COLO829 (cell line): ENCODE measurements at regions not wholly inside any gene's neighbourhood (a gene's known extent, or its start where the extent isn't known, plus 50 kb on each side); places are given as distances from the start of the nearest gene placed in this dataset.

Source experiments
- DNase-seq: peaks from one replicate; pipeline ENCODE4 v3.0.0; 2012; ENCODE audit warnings: low spot score

DNA sequence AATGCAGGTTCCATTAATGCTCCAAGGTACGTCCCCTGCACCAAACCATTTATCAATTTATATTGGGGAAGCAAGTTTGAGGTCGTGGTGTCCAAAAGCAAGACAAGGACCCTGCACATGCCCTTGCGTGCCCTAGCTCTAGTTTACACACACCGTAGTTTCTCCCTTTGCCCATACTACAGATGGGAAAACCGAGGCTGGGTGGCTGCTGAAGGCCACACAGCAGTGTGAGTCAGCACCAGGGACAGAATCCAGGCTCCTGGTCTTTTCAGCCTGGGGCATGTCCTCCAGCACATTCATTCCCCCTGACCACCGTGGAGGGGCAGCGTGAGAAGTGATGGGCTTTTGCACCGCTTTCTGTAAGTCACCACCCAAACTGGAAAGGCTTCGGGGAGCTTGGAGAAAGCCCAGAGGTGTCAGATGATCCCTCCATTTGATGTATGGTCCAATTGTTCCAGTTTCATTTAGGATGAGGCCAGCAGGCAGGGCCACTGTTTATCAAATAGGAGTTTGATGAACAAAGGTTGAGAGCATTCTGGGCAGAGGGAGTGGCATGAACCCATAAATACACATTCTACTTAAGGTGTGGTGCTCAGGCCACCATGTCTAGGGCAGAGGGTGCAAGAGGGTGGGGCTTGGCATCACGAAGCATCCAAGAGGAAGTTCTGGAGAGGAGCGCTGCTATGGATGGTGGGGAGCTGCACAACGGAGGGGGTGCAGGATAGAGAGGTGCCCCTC, 274.1 kb downstream of the HAUS1 start:
- DNase-seq, result no peak

DNA sequence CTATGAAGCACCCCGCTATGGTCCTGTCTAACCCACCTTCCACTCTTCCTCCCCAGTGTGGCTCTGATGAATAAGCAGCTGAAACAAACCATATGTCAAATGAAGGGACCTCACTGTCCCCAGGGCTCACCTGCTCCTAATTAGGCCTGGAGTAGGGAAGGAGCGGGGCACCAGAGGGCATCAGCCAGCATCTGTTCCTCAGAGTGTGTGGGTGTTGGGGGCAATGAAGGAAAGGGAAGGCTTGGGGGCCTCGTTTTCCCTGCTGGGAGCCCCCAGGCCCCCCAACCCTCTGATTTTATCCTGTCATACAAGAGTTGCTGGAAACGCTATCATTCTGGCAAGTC, 274.7 kb downstream of the HAUS1 start:
- DNase-seq, result no peak

DNA sequence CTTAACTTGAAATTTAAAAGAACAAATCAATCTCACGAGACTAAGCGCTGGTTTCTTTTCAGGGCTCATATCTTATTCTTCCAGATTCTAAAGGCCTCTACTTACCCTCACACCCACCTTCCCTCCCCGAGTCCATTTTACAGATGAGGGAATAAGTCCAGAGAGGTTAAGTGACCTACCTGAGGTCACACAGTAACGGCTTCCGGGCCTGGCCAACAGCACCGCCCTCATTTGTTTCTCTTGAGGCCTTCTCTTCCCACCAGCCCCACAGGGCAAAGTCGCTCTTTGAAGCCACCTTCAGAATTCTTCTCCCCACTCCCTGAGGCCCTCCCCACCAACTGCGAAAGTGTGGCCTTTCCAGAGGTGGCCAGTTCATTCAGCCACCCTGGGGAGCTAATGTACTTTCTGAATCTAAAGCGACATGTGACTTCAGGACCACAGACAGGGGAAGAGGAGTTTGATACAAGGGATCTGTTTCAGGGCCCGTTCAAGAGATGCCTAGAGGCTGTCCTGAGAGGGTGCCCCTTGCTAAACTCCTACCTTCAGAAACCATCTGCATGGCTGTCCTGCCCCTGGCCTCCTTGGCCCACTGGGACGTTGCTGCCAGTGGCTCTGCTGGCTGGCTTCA, 275.3 kb downstream of the HAUS1 start:
- no peak for DNase-seq

DNA sequence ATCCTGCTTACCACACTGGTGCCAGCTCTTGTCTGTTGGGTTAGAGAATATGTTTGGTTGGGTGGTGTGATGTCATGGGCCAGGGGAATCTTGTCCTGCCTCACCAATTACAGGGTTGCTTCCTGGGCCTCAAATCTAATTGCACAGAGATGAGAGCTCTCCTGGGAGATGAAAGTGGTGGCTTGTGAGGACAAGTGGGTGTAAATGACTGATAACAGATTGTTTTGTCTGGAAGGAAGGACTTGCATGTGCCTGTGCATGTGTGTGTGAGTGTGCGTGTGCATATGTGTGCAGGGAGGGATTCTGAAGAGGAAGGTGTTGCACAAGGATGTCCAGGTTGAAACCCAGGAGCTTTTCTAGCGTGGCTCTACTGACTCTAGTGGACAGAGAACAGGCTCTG, 271.9 kb downstream of the LOXHD1 start:
- DNase-seq, result no peak

DNA sequence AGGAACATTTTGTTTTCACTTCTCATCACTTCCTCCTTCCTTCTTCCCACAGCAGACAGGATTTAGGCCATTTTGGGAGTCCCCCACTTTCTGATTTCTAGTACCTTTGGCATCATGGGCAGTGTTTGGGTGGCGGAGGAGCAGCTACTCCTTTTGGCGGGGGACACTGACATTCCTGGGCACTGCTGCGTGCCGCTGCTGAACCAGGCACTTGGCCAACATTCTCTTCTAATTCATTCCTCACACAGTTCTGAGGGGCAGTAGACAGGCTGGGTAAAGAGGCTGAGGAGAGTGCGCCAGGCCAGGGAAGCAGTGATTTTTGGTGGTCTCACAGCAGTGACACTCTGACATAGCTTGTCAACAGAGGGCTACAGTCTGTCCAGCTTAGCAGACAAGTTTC, 270.2 kb downstream of the LOXHD1 start:
- no peak for DNase-seq

DNA sequence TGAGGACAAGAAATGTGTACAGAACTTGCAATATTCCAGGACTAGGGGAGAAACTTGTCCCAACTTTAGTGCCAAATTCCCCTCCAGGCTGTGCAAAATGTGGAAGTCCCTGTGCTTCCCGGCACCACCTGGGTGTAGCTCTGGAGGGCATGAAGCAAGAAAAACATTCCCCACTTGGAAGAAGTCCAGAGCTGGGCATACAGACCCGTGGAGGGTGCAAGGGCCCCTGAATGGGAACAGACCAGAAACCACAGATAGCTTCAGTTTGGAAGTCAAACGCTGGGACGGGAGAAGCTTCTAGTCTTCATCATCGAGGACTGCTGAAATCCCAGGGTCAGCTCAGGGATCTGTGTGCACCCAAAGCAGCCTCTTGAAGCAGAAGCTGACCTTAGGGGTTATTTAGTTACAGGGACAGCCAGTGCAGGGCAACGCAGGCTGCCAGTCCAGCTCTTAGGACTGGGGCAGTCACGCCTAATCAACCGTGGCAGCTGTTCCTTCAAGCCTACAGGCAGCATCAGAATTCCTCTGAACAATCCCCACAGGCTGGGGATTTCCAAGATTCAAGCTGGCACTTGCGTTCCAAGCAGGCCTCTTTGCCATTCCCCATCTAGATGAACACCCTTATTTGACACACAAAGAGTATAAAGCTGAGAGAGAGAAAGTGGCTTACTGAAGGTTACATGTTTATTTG, 269.4 kb downstream of the LOXHD1 start:
- DNase-seq, result no peak

DNA sequence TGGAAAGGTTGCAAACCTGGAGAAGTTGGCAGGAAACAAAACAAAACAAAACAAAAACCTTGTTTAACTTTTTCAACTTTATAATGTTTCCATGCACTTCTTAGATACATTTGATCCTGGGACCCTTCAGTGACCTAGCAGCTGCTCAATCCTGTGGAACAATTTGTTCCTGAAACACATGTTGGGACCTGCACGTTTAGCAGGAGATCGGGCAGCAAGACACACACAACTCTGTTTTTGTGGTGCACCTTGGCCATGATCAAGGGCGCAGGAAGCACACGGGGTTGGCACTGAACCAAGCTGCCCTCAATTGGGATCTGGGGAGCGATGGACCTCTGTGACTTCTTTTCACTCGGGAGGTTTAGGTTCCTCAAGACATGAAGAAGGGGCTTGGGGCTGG, 268.7 kb downstream of the LOXHD1 start:
- no peak for DNase-seq

DNA sequence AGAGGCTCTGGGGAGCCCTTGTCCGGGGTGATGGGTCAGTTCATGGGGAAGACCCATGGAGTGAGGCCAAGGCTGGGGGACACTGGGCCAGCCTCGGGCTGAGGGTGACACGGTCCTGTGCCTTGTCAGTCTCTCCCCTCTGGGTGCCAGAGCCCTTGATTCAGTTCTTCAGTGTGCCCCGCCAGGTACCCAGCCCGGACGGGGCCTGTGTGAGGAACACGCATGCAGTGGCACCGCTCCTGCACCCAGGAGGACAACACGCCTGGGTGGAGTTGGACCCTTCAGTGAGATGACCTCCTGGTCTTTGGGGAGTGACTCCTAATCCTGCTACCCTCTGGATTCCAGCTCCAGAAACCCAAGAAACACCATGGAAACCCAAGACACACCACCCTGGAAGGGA, 264.4 kb downstream of the LOXHD1 start:
- DNase-seq, result no peak

DNA sequence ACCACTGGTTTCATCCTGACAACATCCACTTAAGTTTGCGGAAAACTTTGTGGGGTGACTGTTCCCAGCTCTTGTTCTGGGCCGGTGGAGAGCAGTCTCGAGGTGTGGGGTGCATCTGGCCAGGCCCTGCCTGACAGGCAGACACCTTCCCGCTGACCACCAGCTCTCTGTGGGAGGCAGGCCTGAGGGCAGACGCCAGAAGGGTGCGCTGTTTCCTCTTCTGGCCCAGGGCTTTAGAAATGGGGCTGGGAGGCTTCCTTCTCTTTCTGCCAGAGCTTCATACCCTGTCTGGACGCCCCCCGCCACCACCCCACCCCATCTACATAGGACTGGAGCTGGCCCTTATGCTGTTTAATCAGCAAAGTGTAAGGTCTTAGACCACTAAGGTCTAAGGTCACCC, 263.8 kb downstream of the LOXHD1 start:
- no peak for DNase-seq

DNA sequence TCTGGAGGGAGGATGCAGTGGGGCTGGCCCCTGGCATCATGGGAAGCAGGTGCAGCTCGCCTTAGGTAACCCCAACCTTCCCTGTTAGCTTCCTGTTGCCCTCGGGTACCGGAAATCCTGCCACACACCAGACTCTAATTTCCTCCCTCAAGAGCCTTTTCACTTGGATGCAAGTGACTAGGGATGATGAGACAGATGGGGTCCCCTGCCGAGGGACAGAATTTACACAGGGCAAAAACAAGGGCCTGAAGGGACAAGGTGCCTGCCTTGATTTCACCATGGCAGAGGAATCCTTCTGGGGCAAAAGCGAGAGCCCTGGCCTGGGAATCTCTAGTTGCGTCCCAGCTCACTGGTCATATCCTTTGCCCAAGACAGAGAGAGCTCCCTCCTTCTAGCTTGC, 263.1 kb downstream of the LOXHD1 start:
- no peak for DNase-seq

DNA sequence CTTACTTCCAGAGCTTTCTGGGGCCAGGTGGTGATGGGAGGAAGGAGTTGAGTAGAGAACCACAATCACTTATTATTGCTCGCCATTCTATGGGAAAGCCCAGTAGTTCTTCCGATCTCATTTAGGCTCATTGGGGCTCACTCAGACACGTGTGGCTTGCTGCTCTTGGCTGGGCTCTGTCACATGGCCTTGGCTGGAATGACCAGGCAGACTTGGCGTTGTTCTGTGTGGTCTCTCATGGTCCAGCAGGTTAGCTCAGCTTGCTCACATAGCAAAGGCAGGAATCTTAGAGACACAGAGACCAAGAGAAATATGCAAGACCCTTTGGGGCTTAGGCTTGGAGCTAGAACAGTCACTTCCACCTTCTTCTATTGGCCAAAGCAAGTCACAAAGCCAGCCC, 261.2 kb downstream of the LOXHD1 start:
- DNase-seq, result no peak

DNA sequence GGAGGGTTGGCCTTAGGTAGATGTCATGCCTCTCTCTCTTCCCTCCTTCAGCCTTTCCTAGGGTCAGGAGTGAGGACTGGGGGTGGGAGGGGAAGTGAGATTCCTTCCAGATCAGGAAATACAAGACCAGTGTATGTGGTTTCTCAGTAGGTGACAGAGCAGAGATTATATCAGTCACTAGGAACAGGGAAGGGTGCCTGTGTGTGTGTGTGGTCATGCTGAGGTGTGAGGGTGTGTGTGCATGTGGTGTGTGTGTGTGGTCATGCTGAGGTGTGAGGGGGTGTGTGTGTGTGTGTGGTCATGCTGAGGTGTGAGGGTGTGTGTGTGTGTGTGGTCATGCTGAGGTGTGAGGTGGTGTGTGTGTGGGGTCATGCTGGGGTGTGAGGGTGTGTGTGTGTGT, 259.8 kb downstream of the LOXHD1 start:
- DNase-seq, result no peak

DNA sequence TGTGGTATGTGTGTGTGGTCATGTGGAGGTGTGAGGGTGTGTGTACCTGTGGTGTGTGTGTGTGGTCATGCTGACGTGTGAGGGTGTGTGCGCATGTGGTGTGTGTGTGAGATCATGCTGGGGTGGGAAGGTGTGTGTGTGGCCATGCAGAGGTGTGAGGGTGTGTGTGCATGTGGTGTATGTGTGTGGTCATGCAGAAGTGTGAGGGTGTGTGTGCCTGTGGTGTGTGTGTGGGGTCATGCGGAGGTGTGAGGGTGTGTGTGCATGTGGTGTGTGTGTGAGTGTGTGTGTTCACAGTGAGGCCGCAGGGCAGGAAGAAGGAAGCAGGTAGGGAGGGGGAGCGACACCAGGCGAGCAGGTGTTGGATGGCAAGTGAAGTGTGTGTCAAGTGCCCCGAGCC, 259.0 kb downstream of the LOXHD1 start:
- no peak for DNase-seq

DNA sequence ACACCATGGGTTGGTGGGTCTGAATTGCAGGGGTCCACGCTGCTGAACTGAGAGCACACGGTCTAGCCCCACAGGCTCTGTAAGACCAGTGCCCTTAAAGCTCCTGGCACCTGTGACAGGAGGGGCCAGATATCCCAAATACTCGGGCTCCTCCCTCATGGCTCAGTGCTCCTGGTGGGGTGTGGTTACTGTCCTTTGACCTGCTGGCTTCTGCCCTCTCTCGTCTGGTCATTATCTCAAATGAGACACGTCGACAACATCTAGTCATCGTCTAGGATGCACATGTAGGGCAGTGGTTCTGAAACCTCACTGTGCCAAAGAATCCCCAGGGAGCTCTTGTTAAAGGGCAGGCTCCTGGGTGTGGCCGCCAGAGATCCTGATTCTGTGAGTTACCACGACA, 258.4 kb downstream of the LOXHD1 start:
- peak; percentile 7 for DNase-seq

DNA sequence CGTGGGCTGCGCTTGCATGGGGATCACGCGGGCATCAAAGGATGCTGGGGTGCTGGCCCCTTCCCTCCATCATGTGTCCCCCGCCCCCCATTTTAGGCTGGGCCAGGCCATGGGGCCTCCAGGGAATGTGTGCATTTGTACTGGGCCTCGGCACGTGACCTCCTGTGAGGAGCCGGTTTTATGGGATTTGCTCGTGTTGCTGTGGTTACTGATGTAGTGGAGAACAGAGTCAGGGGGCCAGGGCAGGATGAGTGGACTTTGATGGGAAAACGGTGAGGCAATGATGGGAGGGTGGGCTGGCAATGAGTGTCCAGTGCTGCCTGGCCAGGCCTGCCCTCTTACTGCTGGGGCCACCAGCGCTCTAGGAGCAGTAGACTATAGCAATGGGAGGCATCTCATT, 257.7 kb downstream of the LOXHD1 start:
- DNase-seq, result no peak

DNA sequence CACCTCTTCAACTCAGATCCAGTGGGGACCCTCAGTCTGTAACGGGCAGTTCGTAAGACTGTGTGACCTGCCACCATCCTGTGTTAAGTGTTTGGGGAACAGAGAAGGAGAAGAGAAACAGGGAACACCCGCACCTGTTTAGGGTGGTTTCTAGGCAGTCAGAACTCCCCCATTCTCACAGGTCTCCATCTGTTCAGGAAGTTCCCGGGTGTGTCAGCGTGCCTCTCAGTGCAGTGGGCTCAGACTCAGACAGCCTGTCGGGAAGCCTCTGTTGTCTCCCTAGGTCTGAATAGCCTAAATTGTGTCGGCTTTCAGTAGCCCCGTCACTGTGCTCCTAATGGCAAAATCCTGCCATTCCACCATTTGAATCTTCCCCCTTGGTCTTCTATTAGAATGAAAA, 256.6 kb downstream of the LOXHD1 start:
- DNase-seq, result no peak

DNA sequence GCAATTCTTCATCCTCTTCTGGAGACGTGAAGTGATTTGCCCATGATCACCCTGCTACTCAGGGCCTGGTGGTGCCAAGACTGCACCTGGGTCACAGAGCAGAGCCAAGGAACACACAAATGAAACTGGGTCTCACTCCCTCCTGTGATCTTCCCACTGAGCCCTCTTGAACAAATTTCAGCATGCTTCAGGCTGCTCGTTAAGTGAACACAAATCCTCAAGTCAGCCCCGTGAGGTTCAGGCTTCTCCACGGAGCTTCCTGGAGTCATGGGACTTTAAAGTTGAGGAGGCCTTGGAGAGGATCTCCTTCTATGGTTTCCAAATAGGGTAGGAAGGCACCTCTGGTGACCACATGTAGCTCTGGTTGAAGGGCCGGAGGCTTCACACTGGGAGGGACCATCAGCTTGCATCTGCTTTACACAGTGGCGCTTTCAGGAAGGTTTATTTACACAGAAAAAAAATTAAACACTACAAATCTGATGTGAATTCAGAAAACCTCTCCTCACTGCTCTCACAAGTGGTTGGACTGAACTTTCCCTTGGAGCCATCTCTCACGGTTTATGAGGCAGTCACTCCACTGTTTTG, 255.4 kb downstream of the LOXHD1 start:
- DNase-seq, result no peak

DNA sequence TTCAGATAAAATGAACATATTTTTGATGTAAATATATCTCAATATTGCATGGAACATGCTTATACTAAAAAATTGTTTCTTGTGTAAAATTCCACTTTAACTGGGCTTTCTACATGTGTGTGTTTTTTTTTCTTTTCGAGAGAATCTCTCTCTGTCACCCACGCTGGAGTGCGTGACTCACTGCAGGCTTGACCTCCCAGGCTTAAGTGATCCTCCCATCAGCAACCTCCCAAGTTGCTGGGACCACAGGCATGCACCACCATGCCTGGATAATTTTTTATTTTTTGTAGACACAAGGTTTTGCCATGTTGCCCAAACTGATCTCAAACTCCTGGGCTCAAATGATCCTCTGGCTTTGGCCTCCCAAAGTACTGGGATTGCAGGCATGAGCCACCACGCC, 254.6 kb downstream of the LOXHD1 start:
- no peak for DNase-seq

DNA sequence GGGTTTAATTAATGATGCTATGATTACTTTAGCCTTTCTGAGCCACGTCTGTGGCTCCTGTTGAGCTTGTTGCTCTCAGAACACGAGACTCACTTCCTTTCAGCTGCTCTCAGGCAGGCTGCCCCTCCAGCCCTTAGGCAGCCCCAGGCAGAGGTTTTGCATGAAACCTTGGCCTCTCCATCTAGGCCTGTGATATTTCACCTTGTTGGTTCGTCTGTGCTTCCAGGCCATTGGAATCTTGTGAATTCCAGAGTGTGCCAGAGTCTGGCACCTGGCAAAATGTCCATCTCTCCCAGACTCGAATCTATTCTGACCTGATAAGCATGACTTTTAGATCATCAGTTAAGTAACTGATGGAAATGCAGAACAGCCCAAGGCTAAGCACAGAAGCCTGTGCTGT, 254.1 kb downstream of the LOXHD1 start:
- no peak for DNase-seq

DNA sequence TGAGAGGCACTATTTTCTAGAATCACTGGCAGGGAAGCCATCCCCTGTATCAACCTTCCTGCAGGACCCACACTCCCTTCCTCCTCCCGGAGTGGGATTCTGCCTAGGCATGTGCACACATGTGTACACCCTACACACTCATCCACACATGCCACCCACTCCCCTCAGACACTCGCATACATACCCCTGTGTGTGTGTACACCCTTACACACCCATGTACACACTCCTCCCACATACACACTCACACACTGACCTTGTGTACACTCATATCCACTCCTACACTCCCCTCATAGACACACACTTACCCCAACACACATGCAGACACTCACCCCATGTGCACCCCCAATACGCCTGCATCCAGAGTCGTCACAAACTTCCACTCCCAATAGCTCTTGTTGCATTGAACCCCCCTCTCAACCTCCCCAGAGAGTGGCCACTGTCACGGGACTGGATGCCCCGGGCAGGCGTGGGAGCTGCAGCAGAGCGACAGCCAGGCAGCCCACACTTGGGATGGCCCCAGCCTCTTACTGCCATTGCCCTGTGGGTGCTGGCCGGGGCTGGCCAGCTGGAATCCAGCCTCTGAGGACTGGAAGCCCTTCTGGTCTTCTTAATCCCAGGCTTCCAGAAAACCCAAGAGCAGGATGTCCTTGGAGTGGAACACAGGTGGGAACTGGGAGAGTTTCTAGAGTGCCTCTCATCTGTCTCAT, 251.0 kb downstream of the LOXHD1 start:
- no peak for DNase-seq

DNA sequence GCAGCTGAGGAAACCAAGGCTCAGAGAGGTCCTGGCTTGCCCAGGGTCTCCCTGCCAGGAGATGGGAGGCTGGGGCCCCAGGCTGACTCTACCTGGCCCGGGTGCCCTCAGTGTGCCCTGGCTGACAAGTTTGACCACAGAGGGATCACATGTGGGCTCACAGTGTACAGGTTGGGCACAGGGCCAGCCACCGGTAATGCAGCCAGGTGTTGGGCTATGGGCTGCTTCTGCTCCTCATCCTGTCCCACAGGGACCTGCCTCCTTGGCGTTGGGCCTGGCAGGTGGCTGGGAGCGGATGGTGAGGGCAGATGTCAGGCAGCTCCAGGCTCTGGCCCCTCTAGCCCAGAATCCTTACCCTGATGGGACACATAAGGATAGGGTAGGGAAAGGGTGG, 250.5 kb downstream of the LOXHD1 start:
- no peak for DNase-seq

DNA sequence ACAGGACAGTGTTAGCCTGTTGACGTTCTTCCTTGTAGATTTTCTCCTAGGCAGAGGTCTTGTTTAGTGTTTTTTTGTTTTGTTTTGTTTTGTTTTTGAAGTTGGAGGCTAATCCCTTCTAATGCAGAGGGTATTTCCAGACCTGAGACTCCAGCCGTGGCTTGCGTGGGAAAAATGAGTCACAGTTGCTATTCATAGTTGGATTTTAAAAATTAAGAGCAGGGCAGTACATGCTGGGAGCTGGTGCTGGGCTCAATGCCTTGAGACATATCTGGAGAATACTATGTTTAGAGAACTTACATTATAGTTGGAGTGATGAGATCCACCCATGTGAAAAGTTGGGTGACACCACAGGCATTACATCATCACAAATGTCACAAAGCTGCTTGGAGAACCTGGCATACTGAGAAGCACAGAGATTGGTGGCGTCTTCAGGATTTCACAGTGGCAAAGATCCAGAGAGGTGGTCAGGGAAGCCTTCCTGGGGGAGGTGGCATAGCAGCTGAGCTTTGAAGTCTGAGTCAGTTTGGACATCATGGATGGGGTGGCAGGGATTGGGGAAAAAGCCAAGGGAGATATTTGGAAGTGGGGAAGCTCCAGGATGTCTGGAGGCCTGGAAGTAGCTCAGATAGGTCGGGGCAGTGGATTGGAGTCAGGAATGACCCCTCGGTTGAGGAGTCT, 249.4 kb downstream of the LOXHD1 start:
- peak; percentile 12 for DNase-seq
